Activated CD8-positive, alpha-beta memory T cell treated with anti-CD3 and anti-CD28 coated beads for 36 hours (primary cell): ENCODE measurements at regions not wholly inside any gene's neighbourhood (a gene's known extent, or its start where the extent isn't known, plus 50 kb on each side); places are given as distances from the start of the nearest gene placed in this dataset.
"Not testable (repeated sequence)": the region's sequence is repeated elsewhere in the genome, so short reads cannot be mapped to it uniquely, and the experiment has no call there.

Source experiments
- CTCF ChIA-PET: fragments of 350-600 bp; sonication (Branson Sonifier 250); formaldehyde crosslinking; loops from one replicate; lab custom pipeline; 2021; ENCODE audit warnings: antibody characterized with exemption; lab: Charles Lee
- POLR2A ChIA-PET: fragments of 350-600 bp; sonication (Branson Sonifier 250); formaldehyde crosslinking; loops from one replicate; lab custom pipeline; 2021; ENCODE audit warnings: antibody characterized with exemption; lab: Charles Lee

DNA sequence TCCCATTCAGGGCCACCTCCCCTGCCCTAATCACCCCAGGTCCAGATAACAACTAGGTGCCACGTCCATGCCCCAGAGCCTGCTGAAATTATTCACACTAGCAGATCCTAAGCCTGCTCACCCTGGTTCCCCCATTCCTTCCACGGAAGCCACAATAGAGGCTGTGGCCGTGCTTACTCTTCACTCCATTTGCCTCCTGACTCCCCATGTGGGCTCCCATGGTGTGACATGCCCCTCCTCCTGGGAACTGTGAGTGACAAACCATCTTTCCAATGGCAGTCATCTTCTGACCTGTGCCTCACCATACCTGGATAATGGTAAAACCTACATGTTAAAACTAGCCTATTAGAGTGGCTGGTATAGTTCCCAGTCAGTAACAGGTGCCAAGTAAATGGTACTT, 216.2 kb upstream of the PRKCQ start:
- CTCF ChIA-PET = no interaction called here
- POLR2A ChIA-PET = no interaction called here

DNA sequence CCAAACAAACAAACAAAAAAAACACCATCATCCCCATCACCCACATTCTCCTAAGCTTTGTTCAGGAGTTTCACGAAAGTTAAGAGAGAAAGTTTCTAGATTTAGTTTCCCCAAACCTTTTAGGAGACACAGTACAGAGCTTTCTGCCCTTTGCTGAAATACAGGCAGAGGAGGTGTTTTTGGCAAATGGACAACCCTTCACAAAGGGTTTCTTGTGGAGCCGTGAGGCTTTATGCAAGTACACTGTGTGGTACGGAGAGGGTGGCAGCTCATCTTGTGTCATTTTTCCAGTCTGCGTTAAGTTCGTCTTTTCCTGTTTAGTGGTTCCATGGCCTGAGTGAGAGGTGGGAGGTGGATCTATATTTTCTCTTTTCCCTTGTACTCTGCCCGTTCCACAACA, 215.5 kb upstream of the PRKCQ start:
- ChIA-PET CTCF (no interaction called here), POLR2A (no interaction called here)

DNA sequence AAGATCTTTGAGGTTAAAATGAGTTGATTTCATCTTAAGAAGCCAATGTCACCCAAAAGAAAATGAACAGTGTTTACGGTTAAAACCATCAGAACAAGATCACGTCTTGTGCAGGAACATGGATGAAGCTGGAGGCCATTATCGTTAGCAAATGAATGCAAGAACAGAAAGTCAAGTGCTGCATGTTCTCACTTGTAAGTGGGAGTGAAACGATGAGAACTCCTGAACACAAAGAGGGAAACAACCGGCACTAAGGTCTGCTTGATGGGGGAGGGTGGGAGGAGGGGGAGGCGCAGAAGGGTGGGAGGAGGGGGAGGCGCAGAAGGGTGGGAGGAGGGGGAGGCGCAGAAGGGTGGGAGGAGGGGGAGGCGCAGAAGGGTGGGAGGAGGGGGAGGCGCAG, 214.8 kb upstream of the PRKCQ start:
- CTCF ChIA-PET, POLR2A ChIA-PET: not testable (repeated sequence)

DNA sequence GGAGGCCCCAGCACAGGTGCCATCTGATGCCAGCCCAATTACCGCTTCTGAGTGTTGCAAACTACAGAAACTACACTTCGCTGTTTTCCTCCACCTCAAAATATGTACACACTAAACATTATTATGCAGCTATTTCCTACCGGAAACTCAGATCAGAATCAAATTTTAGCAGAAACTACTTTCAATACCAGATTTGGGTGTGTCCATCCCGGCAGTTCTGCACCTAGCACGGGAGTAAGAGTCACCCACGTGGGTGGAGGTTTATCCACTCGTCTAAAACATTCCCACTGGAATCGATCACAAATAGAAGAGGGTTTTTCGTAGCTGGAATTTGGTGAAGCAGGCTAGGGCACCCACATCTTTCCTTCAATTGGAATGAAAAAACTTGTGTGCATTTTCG, 214.4 kb upstream of the PRKCQ start:
- ChIA-PET CTCF (interaction anchor here (0.6 kb wide), 1 partner anchor 73 kb away, joined by 3 read pairs; no protein-coding TSS in a partner anchor), POLR2A (no interaction called here)

DNA sequence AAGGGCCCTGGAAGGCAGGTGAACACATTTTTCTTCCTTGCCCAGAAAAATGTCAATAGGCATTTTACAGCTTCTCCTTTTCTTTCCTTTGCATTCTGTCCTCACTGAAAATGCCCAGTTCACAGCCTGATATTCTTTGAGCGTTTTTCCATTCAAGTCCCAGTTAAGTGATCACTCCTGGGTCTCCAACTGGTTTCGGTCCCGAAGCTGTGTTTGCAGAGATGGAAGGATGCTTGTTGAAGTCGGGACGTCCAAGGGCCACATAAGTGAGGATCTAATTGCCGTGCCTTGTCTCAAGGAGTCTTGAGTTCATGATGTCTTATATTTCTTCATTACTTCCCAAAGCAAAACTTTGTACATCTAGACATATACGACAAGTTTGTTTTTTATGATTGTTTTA, 208.7 kb upstream of the PRKCQ start:
- CTCF ChIA-PET = no interaction called here
- POLR2A ChIA-PET = no interaction called here

DNA sequence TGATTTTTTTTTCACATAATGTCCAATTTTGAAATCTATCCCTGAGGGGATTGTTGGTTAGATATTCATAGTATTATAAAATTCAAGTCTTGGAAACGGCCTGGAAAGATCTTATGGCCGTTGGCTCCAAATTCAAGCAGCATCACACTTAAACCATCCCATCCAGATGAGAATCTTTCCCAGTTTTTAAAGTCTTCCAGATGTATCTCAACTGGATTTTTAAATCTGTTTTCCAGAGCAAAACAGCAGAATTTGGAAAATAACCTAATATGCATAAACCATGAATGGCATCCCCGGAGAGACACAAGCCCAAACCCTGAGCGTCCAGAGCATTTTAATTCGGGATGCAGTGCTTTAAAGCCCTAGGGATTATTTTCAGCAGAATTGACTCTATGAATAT, 208.2 kb upstream of the PRKCQ start:
- POLR2A ChIA-PET = no interaction called here
- CTCF ChIA-PET = interaction anchor here (0.6 kb wide), 1 partner anchor 1248 kb away, joined by 4 read pairs; no protein-coding TSS in a partner anchor

DNA sequence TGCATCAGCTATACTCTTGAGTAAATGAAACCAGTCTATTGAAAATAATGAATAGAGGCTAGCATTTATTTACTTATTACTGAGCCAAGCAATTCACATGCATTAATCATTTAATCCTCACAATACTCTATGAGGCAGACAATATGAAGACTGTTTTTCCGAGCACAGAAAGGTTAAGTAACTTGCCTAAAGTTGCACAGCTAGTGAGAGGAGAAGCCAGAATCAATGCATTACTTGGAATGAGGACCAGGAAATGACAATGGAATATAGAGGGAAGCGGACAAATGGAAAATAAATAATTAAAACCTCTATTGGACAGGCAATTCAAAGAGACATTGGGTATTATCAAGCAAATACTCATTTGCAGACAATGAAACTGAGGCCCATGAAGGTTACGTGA, 207.6 kb upstream of the PRKCQ start:
- ChIA-PET CTCF (interaction anchor here (0.6 kb wide), 1 partner anchor 1249 kb away, joined by 4 read pairs; no protein-coding TSS in a partner anchor), POLR2A (no interaction called here)

DNA sequence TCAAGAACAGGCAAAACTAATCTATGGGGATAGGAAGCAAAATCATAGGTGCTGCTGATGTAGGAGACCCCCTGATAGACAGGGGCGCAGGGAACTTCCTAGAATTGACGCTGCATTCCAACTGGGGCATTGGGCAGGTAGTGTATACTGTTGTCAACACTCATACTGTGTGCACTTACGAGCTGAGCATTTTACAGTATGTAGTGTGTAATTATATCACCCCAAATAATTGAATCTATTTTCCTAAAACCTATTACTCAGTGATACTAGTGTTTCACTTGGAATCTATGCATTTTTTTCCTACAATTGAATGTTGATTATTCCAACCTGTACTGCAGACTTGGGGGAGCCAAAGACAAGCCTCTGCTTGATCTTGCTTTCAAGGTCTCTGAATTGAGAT, 207.0 kb upstream of the PRKCQ start:
- ChIA-PET POLR2A (no interaction called here), CTCF (no interaction called here)

DNA sequence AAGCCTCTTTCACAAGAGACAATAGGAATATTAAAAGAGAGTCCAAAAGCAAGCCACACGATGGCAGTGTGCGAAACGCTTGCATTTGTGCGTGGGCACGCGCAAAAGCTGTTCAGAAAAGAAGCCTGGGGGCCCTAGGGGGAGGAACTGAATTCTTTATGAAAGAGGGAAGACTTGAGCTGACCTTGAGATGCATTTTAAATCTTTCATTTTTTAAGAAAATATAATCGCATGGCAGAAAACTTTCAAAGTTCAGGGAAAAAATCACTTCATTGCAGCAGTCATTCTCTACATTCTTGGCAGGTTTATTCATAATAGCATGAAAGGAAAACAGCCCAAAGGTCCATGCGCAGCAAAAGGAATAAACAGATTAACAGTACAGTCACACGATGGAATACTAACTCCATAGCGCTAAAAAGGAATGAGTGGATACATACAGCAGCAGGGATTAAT, 206.5 kb upstream of the PRKCQ start:
- POLR2A ChIA-PET = no interaction called here
- CTCF ChIA-PET = no interaction called here

DNA sequence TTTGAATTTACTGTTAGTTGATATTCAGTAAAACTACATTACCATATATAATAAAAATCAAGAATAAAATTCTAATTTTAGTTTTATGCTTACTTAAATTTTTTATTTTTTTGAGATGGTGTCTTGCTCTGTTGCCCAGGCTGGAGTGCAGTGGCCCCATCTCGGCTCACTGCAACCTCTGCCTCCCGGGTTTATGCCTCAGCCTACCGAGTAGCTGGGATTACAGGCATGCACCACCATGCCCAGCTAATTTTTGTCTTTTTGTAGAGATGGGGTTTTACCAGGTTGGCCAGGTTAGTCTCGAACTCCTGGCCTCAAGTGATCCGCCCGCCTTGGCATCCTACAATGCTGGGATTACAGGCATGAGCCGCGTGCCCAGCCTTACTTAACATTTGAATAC, 204.4 kb upstream of the PRKCQ start:
- CTCF ChIA-PET, POLR2A ChIA-PET: not testable (repeated sequence)

DNA sequence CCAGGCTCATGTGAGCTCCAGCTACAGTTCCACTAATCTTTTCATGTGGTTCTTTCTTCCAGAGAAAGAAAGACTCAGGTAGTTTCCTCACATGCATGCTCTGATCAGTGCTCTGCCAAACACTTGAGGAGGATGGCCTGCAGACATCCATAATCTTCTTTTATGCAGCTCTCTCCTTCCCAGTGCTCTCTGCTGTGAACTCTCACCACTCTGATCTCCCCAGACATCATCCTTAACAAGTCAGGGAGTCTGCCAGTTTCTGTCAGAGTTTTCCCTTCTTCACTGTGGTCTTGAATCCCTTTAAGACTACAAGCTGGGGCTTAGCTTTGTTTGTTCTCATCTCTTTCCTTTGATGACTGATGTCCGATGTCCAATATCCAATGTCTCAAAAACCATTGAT, 203.4 kb upstream of the PRKCQ start:
- ChIA-PET CTCF (no interaction called here), POLR2A (no interaction called here)

DNA sequence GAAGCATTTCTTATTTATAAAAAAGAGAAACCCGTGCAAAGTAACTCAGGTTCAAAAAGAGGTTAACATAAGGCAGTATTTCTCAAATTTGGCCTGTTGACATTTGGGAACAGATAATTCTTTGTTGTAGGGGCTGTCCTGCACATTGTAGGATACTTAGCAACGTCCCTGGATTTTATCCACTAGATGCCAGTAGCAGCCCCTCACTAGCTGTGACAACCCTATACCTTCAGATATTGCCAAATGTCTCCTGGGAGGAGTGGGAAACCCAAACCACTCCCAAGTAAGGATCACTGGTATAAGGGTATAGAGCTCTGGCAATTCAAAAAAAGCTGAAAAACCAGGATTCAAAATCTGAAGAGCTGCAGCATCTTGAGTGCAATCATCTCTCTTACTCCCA, 202.3 kb upstream of the PRKCQ start:
- ChIA-PET CTCF (interaction anchor here (0.6 kb wide), 1 partner anchor 652 kb away, joined by 7 read pairs; no protein-coding TSS in a partner anchor), POLR2A (no interaction called here)

DNA sequence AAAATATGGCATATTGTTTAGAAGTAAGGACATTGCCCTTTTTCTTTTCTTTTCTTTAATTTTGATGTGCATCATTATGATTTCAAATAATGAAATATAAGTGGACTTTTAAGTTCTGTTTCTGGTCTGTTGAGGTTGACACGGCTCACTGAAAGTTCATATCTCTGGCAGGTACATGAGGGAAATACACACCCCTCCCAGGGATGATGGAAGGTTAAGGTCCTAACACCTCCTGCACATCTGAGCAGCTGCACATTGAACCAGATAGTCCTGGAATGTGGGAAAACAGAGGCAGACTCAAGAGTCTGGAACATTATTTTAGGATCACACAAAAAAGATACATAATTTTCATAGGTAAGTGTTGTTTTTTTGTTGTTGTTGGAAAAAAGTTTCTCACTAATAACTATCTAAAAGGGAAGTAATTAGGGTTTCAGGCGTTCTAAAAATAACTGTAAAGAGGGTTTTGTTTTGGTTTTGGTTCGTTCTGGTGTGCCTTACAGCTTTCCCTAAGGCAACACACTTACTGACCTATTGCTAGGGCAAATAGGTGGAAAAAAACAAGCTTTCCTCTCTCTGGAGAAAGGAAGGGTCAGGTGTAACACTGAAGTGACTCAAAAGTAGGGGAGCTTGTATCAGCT, 201.2 kb upstream of the PRKCQ start:
- POLR2A ChIA-PET = no interaction called here
- CTCF ChIA-PET = no interaction called here

DNA sequence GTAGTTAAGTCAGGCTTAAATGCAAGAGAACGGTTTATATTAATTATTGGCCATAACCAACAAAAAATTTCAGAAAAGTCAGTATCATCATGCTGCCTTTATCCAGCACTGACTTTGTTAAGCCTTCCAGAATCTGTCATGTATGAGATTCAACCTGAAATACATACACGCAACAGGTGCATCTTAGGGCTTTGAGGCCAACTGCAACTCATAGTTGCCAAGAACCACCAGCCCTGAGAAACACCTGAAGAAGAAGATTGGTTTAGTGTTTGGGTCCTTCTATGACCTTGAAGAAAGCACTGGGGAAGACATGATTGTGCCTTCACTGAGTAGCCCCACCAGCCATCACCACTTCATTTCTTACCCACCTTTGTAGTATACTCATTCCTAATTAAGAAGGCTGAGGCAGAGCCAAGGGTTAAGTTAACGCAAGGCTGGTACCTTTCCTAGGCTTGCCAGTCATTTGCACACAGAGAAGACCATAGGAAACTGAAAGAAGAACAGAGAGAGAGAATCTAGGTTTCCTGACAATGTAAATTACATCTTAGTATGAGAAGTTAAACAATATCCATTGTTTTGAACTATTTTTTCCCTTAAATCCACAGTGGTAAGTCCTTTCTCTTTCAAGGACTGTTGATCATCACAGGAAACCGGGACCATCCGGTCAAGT, 200.1 kb upstream of the PRKCQ start:
- POLR2A ChIA-PET = no interaction called here
- CTCF ChIA-PET = no interaction called here

DNA sequence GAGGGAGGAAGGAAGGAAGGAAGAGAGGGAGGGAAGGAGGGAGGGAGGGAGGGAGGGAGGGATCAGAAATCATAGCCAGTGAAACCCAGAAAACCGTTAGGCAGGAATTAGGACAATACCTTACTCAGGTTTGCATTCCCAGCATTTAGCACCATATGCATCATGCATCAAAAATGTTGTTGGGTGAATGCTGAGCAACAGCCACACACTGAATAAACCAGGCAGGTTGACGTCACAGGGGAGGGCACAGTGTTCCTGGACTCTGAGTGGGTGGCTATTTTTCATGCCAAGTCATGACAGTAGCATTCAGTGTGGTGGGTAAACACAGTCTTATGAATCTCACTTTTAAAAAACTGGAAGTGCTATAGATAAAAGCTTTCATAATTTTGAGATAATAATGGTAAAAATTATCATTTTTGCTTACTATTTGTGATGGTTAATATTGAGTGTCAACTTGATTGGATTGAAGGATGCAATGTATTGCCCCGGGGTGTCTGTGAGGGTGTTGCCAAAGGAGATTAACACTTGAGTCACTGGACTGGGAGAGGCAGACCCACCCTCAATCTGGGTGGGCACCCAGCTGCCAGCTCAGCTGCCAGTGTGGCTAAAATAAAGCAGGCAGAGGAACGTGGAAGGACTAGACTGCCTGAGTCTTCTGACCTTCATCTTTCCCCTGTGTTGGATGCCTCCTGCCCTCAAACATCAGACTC, 199.1 kb upstream of the PRKCQ start:
- ChIA-PET CTCF (no interaction called here), POLR2A (no interaction called here)

DNA sequence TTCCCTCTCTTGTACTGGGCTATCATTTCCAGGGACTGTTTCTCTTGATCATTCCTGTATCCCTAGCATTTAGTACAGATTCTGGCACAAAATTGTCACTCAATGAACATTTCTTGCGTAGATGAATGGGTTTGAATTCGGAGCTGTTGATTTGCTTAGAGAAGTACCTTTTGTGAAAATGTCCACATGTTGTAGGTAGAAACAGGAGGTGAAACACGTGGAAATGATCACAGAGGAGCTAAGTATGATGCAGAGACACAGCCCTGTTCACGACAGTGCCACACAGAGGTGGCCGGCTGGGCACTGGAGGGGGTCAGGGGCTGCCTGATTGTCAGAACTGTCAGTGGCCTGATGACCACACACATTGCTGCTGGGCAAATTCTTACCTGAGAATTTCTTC, 196.1 kb upstream of the PRKCQ start:
- POLR2A ChIA-PET = no interaction called here

DNA sequence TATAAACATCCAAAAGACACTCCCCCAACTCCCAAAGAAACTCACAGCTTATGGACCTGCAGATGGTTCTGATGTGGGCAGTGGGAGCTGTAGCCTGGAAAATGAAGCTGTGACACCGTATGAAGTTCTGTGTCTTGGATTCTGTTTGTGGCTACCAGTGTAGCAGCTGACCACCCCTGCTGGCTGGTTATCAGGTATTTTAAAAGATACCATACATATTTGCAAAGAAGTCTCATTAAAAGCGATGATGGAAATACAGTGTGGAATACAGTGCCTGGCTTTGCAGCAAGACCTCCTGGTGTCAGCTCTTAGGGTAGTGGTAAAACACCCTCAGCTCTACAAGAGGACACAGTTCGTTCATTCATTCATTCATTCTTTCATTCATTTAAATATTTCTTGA, 194.3 kb upstream of the PRKCQ start:
- ChIA-PET CTCF (no interaction called here), POLR2A (no interaction called here)

More for the DNA sequence above, 196.1 kb upstream of the PRKCQ start:
- CTCF ChIA-PET = no interaction called here

DNA sequence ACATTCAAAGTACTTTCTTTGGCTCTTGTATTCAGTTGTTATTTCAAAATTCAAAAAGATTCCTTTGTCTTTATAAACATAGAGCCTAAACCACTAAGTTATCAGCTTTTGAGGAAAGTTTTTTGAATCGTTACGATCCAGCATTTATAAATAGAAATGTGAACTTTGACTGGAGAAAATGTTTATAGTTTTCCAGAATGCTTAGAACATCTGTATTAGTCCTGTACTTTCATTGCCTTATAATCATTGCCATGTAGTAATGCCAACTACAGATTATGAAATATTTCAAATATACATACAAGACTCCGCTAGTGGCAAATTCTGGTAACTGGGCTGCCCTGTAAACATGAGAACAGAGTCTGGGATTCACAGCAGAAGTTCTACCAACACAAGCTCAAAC, 191.3 kb upstream of the PRKCQ start:
- CTCF ChIA-PET = interaction anchor here (0.6 kb wide), 1 partner anchor 278 kb away, joined by 3 read pairs; no protein-coding TSS in a partner anchor
- POLR2A ChIA-PET = no interaction called here

DNA sequence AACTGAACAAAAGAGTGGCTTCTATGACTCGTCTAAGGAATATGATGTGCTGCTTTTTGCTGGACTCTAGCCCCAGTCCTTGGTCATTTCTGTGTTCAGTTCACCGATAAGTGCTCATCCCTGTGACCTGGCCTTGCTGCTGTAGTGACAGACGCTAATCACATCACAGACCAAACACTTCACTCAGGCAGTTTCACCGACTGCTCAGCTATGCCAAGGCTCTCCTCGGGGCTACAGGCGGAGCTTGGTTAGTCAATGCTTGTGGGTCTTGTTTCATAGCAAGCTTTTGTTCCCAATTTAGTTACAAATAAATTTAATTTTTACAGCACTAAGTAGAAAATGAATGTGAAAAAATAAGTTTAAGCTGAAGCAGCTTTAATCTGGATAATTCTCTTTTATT, 190.8 kb upstream of the PRKCQ start:
- POLR2A ChIA-PET = no interaction called here

DNA sequence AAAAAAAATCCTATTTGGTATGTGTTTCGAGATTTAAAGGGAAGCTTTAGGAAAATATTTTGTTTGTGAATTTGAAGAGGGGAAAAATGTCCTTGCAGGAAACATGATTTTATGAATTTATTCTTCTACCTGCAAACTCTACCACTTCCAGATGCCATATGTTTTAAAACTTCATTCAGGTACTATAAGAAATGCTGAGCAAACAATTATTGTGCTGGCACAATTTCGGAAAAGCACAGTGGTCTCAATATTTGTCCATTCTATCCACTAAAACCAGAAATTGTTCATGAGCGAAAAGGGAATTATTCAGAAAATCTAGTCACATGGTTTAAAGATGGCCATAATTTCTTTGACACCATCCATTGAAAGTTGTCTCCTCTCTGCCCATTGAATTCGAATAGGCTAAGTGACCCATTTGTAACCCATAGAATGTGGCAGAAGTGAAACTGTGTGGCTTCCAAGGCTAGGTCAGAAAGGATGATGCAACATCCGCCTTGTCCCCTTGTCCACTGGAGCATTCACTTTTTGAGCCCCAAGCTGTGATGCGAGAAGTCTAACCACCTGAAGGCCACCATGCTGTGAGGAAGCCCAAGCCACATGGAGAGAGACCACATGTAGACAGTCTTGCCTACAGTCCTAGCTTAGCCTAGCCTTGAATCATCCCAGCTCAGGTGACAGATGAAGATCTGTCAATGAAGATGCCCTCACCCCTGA, 189.8 kb upstream of the PRKCQ start:
- ChIA-PET CTCF (no interaction called here), POLR2A (no interaction called here)

More for the DNA sequence above, 190.8 kb upstream of the PRKCQ start:
- CTCF ChIA-PET = no interaction called here
